Mammary epithelial cell (primary cell): ENCODE measurements at regions not wholly inside any gene's neighbourhood (a gene's known extent, or its start where the extent isn't known, plus 50 kb on each side); places are given as distances from the start of the nearest gene placed in this dataset.

Experiments used
- EZH2 ChIP-seq: IDR thresholded peaks from 2 replicates; pipeline ENCODE4 v1.6.1; 2012; ENCODE audit warnings: low read length, inconsistent platforms, borderline replicate concordance
- TF ChIP-seq, protein P1 (sequence below), 2 donors: IDR thresholded peaks in 1 of 2; conservative IDR thresholded peaks in 1 of 2; 2 replicates each; pipeline ENCODE4 v1.5.1; 2011 to 2012; ENCODE audit warnings: inconsistent platforms in 2 of 2, low read length in 2 of 2, mild to moderate bottlenecking in 2 of 2, control low read depth in 1 of 2, low read depth in 1 of 2; ENCODE audit not compliant: insufficient read depth in 1 of 2; ENCODE audit errors: extremely low read depth in 1 of 2

DNA sequence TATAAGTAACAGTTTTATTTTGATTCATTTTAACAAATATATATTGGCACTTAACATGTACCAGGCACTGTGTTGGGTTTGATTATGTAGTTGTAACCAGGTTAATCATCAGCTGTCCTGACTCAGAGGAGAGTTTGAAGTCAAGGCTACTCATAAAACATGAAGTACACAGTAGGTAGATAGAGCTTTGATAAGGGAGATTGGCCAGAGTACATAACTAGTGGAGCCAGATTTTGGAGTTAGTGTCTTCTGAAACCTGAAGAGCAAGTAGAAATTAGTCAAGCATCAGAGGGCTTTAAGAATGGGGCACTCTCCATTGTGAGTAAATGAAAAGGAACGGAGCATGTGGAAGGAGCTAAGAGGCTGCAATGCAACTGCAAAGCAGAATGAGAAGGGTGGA lies 333.9 kb downstream of the RFC3 start:
- TF ChIP-seq, protein P1, sequence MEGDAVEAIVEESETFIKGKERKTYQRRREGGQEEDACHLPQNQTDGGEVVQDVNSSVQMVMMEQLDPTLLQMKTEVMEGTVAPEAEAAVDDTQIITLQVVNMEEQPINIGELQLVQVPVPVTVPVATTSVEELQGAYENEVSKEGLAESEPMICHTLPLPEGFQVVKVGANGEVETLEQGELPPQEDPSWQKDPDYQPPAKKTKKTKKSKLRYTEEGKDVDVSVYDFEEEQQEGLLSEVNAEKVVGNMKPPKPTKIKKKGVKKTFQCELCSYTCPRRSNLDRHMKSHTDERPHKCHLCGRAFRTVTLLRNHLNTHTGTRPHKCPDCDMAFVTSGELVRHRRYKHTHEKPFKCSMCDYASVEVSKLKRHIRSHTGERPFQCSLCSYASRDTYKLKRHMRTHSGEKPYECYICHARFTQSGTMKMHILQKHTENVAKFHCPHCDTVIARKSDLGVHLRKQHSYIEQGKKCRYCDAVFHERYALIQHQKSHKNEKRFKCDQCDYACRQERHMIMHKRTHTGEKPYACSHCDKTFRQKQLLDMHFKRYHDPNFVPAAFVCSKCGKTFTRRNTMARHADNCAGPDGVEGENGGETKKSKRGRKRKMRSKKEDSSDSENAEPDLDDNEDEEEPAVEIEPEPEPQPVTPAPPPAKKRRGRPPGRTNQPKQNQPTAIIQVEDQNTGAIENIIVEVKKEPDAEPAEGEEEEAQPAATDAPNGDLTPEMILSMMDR (conservative IDR thresholded peaks at IDR 0.05 in 1 of 2, IDR thresholded peaks at IDR 0.05 in 1 of 2; ENCODE audit: extremely low read depth in 1 of 2, insufficient read depth in 1 of 2, low read depth in 1 of 2, low read length in 2 of 2): no peak
- no peak for TF ChIP-seq EZH2
